Transverse colon (tissue), 4 donors: ENCODE measurements at regions not wholly inside any gene's neighbourhood (a gene's known extent, or its start where the extent isn't known, plus 50 kb on each side); places are given as distances from the start of the nearest gene placed in this dataset.

Experiments used
- EP300 ChIP-seq: sonication (generic); formaldehyde crosslinking; IDR thresholded peaks from one replicate; pipeline ENCODE4 v1.6.1; 2017; ENCODE audit warnings: antibody characterized with exemption, low read depth
- POLR2A ChIP-seq: fragments of 450-650 bp; IDR thresholded peaks from one replicate; pipeline ENCODE4 v1.6.1; 2016; ENCODE audit warnings: antibody characterized with exemption, mild to moderate bottlenecking, moderate library complexity
- POLR2AphosphoS5 ChIP-seq, 3 donors: sonication (generic); formaldehyde crosslinking; IDR thresholded peaks; one replicate each; pipeline ENCODE4 v1.6.1; 2016; ENCODE audit warnings: antibody characterized with exemption in 3 of 3
- TF ChIP-seq, protein P1 (sequence below), 5 experiments: fragments of 200-600 bp in 3 of 5; fragments of 450-650 bp in 2 of 5; sonication (generic) in 3 of 5; IDR thresholded peaks; 1 replicate in 2 of 5; 2 replicates in 3 of 5; pipeline ENCODE4 v1.5.1; 2016 to 2017; ENCODE audit warnings: antibody characterized with exemption in 5 of 5, inconsistent platforms in 3 of 5, mild to moderate bottlenecking in 2 of 5, moderate library complexity in 1 of 5

DNA sequence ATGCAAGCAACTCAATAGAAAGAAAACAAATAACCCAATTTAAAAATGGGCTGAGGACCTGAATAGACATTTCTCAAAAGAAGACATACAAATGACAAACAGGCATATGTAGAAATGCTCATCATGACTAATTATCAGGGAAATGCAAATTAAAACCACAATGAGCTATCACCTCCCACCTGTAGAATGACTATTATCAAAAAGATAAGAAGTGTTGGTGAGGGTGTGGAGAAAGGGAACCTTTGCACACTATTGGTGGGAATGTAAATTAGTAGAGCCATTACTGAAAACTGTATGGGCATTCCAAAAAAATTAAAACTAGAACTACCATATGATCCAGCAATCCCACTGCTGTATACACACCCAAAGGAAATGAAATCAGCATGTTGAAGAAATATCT is 212.2 kb downstream of the SUCLA2 start:
- TF ChIP-seq, protein P1, sequence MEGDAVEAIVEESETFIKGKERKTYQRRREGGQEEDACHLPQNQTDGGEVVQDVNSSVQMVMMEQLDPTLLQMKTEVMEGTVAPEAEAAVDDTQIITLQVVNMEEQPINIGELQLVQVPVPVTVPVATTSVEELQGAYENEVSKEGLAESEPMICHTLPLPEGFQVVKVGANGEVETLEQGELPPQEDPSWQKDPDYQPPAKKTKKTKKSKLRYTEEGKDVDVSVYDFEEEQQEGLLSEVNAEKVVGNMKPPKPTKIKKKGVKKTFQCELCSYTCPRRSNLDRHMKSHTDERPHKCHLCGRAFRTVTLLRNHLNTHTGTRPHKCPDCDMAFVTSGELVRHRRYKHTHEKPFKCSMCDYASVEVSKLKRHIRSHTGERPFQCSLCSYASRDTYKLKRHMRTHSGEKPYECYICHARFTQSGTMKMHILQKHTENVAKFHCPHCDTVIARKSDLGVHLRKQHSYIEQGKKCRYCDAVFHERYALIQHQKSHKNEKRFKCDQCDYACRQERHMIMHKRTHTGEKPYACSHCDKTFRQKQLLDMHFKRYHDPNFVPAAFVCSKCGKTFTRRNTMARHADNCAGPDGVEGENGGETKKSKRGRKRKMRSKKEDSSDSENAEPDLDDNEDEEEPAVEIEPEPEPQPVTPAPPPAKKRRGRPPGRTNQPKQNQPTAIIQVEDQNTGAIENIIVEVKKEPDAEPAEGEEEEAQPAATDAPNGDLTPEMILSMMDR (IDR thresholded peaks at IDR 0.05), result no peak
- TF ChIP-seq POLR2A (no peak), EP300 (no peak), POLR2AphosphoS5 (IDR thresholded peaks at IDR 0.05) (no peak)
